Caco-2 (cell line): ENCODE measurements at regions not wholly inside any gene's neighbourhood (a gene's known extent, or its start where the extent isn't known, plus 50 kb on each side); places are given as distances from the start of the nearest gene placed in this dataset.

Experiments used
- BruUV-seq: library from RNA; stranded (reverse); fragments of 400-500 nt; replicated peaks from 2 replicates; lab custom pipeline; 2021; lab: Mats Ljungman, UMichigan
- CTCF ChIA-PET: fragments of 300-600 bp; sonication (Branson Sonifier 250); formaldehyde crosslinking; loops from one replicate; lab custom pipeline; 2022; ENCODE audit warnings: antibody characterized with exemption; lab: Charles Lee
- POLR2A ChIA-PET: fragments of 300-600 bp; sonication (Branson Sonifier 250); formaldehyde crosslinking; loops from one replicate; lab custom pipeline; 2022; ENCODE audit warnings: antibody characterized with exemption; lab: Charles Lee
- DNase-seq, 2 experiments: peaks; one replicate each; pipeline versions ENCODE4 v3.0.0 to v3.0.0-alpha.2; 2020 to 2022
- H3K27me3 ChIP-seq: replicated peaks from 2 replicates; pipeline ENCODE4 v1.6.0; 2011; ENCODE audit warnings: low read length; ENCODE audit not compliant: control insufficient read depth, insufficient read depth
- H3K36me3 ChIP-seq: 2 replicates; pipeline ENCODE4 v1.5.1; 2011; ENCODE audit warnings: low read length; ENCODE audit not compliant: control insufficient read depth, insufficient read depth
- H3K4me1 ChIP-seq: fragments of 250-450 bp; sonication (Bioruptor Pico); 2 replicates; pipeline ENCODE4 v1.5.1; 2020; ENCODE audit warnings: mild to moderate bottlenecking
- H3K4me3 ChIP-seq: 2 replicates; pipeline ENCODE4 v1.5.1; 2011; ENCODE audit warnings: low read depth, mild to moderate bottlenecking, control low read depth, low read length
- H3K9me3 ChIP-seq: fragments of 250-450 bp; sonication (Bioruptor Pico); 2 replicates; pipeline ENCODE4 v1.5.1; 2020; ENCODE audit warnings: mild to moderate bottlenecking, moderate library complexity
- H3K27ac Mint-ChIP-seq: one replicate; pipeline ENCODE4 v1.8.0; 2022; ENCODE audit warnings: mixed read lengths; ENCODE audit not compliant: unreplicated experiment
- H3K27me3 Mint-ChIP-seq: one replicate; pipeline ENCODE4 v1.8.0; 2022; ENCODE audit warnings: mixed read lengths; ENCODE audit not compliant: insufficient read depth, unreplicated experiment
- H3K36me3 Mint-ChIP-seq: one replicate; pipeline ENCODE4 v1.8.0; 2022; ENCODE audit warnings: mild to moderate bottlenecking, mixed read lengths; ENCODE audit not compliant: insufficient read depth, unreplicated experiment
- H3K4me1 Mint-ChIP-seq: one replicate; pipeline ENCODE4 v1.8.0; 2022; ENCODE audit warnings: low read depth, mixed read lengths; ENCODE audit not compliant: unreplicated experiment
- H3K4me3 Mint-ChIP-seq: one replicate; pipeline ENCODE4 v1.8.0; 2022; ENCODE audit warnings: mild to moderate bottlenecking, moderate library complexity, mixed read lengths; ENCODE audit not compliant: unreplicated experiment
- H3K9me3 Mint-ChIP-seq: one replicate; pipeline ENCODE4 v1.8.0; 2022; ENCODE audit warnings: mixed read lengths; ENCODE audit not compliant: unreplicated experiment
- CTCF ChIP-seq, 2 experiments: fragments of 200-600 bp in 1 of 2; IDR thresholded peaks; 1 replicate in 1 of 2; 2 replicates in 1 of 2; pipeline versions ENCODE4 v1.5.1 to v1.8.0; 2011 to 2022; ENCODE audit warnings: antibody characterized with exemption in 1 of 2, control low read depth in 1 of 2, inconsistent platforms in 1 of 2, low read depth in 1 of 2, low read length in 1 of 2, mild to moderate bottlenecking in 1 of 2, moderate library complexity in 1 of 2; ENCODE audit not compliant: insufficient read depth in 1 of 2, severe bottlenecking in 1 of 2, unreplicated experiment in 1 of 2
- intact Hi-C: fragments of 100-400 bp; cut with micrococcal nuclease; formaldehyde crosslinking; loops from one replicate; pipeline ENCODE4 v1.10.0; 2022; ENCODE audit not compliant: unreplicated experiment

DNA sequence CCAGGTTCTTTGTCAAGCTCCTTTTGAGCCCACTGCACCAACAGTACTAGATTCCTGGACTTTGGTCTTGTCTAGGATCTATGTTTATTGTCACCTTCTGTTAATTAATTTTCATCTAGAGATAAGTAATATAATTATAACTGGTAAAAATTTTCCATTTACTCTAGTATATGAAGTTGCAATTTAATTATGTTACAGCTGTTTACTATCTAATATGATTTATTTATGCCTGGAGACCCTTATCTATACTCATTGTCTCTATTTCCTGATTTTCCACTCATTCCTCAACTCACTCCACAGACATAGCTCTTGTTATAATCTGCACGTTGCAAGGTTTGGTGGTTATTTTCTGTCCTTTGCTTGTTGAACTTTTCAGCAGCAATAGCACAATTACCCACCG, 63.2 kb upstream of the PHF14 start:
- ChIA-PET CTCF (no interaction called here), POLR2A (interaction anchor here (0.6 kb wide), 1 partner anchor 161 kb away, joined by 3 read pairs; no protein-coding TSS in a partner anchor)
- no peaks in the 10 kb centered on the region for H3K36me3 ChIP-seq
- no peak for DNase-seq
- no peak overlapping the region for H3K4me3 Mint-ChIP-seq
- H3K27ac Mint-ChIP-seq, result no peak overlapping the region
- H3K9me3 ChIP-seq, result peaks cover 11% of the 10 kb centered on the region
- intact Hi-C loops, result no loop called here
- no peaks in the 10 kb centered on the region for H3K27me3 ChIP-seq
- H3K4me1 Mint-ChIP-seq, result no peaks in the 10 kb centered on the region
- no TSS peak for BruUV-seq
- H3K9me3 Mint-ChIP-seq, result peaks cover 9% of the 10 kb centered on the region
- no peaks in the 10 kb centered on the region for H3K36me3 Mint-ChIP-seq
- H3K4me1 ChIP-seq, result no peaks in the 10 kb centered on the region
- H3K4me3 ChIP-seq, result no peak overlapping the region
- no peaks in the 10 kb centered on the region for H3K27me3 Mint-ChIP-seq
- no peak for TF ChIP-seq CTCF (IDR thresholded peaks at IDR 0.05; ENCODE audit: insufficient read depth in 1 of 2, low read depth in 1 of 2, low read length in 1 of 2, severe bottlenecking in 1 of 2, unreplicated experiment in 1 of 2)

DNA sequence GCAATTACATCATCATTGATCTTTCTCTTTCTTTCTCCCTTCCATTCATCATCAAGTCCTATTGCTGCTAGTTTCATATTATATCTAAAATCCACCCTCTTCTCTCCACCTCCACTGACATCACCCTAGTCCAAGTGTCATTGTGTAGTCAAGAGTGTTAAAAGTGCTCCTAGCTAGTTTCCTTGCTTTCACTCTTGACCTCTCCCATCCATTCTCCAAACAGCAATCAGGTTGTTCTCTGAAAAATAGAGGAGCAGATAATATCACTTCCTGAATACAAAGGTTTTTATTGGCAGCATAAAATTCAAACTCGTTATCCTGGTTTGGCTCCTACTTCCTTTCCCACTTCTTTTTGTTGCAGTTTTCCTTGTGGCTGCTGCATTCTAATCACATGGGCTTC, 61.6 kb upstream of the PHF14 start:
- H3K36me3 ChIP-seq, result no peaks in the 10 kb centered on the region
- H3K27me3 ChIP-seq, result no peaks in the 10 kb centered on the region
- POLR2A ChIA-PET, result no interaction called here
- no peaks in the 10 kb centered on the region for H3K36me3 Mint-ChIP-seq
- H3K27ac Mint-ChIP-seq, result no peak overlapping the region
- no peaks in the 10 kb centered on the region for H3K4me1 ChIP-seq
- H3K27me3 Mint-ChIP-seq, result no peaks in the 10 kb centered on the region
- peaks cover 9% of the 10 kb centered on the region for H3K9me3 Mint-ChIP-seq
- no peak overlapping the region for H3K4me3 Mint-ChIP-seq
- DNase-seq, result no peak
- BruUV-seq, result no TSS peak
- no peaks in the 10 kb centered on the region for H3K4me1 Mint-ChIP-seq
- CTCF ChIA-PET, result no interaction called here
- TF ChIP-seq CTCF (IDR thresholded peaks at IDR 0.05; ENCODE audit: insufficient read depth in 1 of 2, low read depth in 1 of 2, low read length in 1 of 2, severe bottlenecking in 1 of 2, unreplicated experiment in 1 of 2), result no peak
- intact Hi-C loops, result no loop called here
- no peak overlapping the region for H3K4me3 ChIP-seq
- H3K9me3 ChIP-seq, result peaks cover 11% of the 10 kb centered on the region

DNA sequence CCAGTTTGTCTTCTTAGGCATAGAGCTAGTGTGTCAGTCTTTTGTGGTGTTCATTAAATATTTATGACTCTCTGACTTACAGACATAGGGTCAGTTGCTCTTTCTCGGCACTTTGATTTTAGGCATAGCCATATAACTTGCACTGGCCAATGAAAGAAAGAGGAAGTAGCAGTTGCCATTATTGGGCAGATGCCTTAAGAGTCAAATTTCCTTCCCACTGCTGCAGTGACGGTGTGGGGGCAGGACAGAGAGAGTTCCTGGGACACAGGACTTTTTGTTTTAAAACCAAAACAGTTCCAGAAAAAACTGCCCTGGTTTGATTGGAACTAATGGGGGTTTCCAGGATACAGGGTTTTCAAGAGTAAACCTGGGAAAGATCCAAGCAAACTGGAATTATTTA, 60.2 kb upstream of the PHF14 start:
- Histone ChIP-seq H3K9me3 (peaks cover 11% of the 10 kb centered on the region), H3K36me3 (no peaks in the 10 kb centered on the region), H3K4me3 (no peak overlapping the region), H3K4me1 (no peaks in the 10 kb centered on the region), H3K27me3 (no peaks in the 10 kb centered on the region)
- no TSS peak for BruUV-seq
- H3K4me1 Mint-ChIP-seq, result no peaks in the 10 kb centered on the region
- ChIA-PET CTCF (no interaction called here), POLR2A (no interaction called here)
- H3K27ac Mint-ChIP-seq, result no peak overlapping the region
- TF ChIP-seq CTCF (IDR thresholded peaks at IDR 0.05; ENCODE audit: insufficient read depth in 1 of 2, low read depth in 1 of 2, low read length in 1 of 2, severe bottlenecking in 1 of 2, unreplicated experiment in 1 of 2), result no peak
- H3K27me3 Mint-ChIP-seq, result peaks cover 4% of the 10 kb centered on the region
- no peaks in the 10 kb centered on the region for H3K36me3 Mint-ChIP-seq
- no peak for DNase-seq
- H3K4me3 Mint-ChIP-seq, result no peak overlapping the region
- peaks cover 8% of the 10 kb centered on the region for H3K9me3 Mint-ChIP-seq
- intact Hi-C loops, result no loop called here
